CD8-positive, alpha-beta memory T cell (primary cell): ENCODE measurements at regions not wholly inside any gene's neighbourhood (a gene's known extent, or its start where the extent isn't known, plus 50 kb on each side); places are given as distances from the start of the nearest gene placed in this dataset.
A peak's percentile ranks its signal among the peaks of the same experiment; 100 is the strongest.

ENCODE experiments used
- CTCF ChIA-PET: fragments of 350-600 bp; sonication (Branson Sonifier 250); formaldehyde crosslinking; loops from one replicate; lab custom pipeline; 2021; ENCODE audit warnings: antibody characterized with exemption; lab: Charles Lee
- POLR2A ChIA-PET: fragments of 350-600 bp; sonication (Branson Sonifier 250); formaldehyde crosslinking; loops from one replicate; lab custom pipeline; 2021; ENCODE audit warnings: antibody characterized with exemption; lab: Charles Lee
- DNase-seq, 5 donors: peaks; one replicate each; pipeline versions ENCODE4 v3.0.0 to v3.0.0-alpha.2; 2020 to 2022; ENCODE audit warnings: mixed read lengths in 1 of 5
- H3K27ac ChIP-seq: one replicate; pipeline ENCODE4 v1.7.0; 2013; ENCODE audit warnings: low read depth, mild to moderate bottlenecking, low read length, moderate library complexity
- H3K27me3 ChIP-seq: 2 replicates; pipeline ENCODE4 v1.7.0; 2013; ENCODE audit warnings: low read length, mild to moderate bottlenecking; ENCODE audit not compliant: insufficient read depth, poor library complexity, severe bottlenecking
- H3K36me3 ChIP-seq: 2 replicates; pipeline ENCODE4 v1.7.0; 2013; ENCODE audit warnings: mild to moderate bottlenecking, low read length, moderate library complexity; ENCODE audit not compliant: insufficient read depth
- H3K4me1 ChIP-seq: 2 replicates; pipeline ENCODE4 v1.7.0; 2013; ENCODE audit warnings: mild to moderate bottlenecking, low read length, moderate library complexity; ENCODE audit not compliant: insufficient read depth
- H3K4me3 ChIP-seq: 2 replicates; pipeline ENCODE4 v1.7.0; 2013; ENCODE audit warnings: mild to moderate bottlenecking, low read length
- H3K9me3 ChIP-seq: 2 replicates; pipeline ENCODE4 v1.7.0; 2013; ENCODE audit warnings: mild to moderate bottlenecking, low read length
- H3K27ac Mint-ChIP-seq, 8 donors: one replicate each; pipeline ENCODE4 v1.8.0; 2020 to 2021; ENCODE audit warnings: mixed read lengths in 8 of 8, mild to moderate bottlenecking in 6 of 8, inconsistent platforms in 3 of 8, moderate library complexity in 3 of 8
- H3K27me3 Mint-ChIP-seq, 2 donors: one replicate each; pipeline ENCODE4 v1.8.0; 2020 to 2021; ENCODE audit warnings: mixed read lengths in 2 of 2, mild to moderate bottlenecking in 1 of 2, moderate library complexity in 1 of 2
- H3K36me3 Mint-ChIP-seq, 3 donors: one replicate each; pipeline ENCODE4 v1.8.0; 2020 to 2021; ENCODE audit warnings: mixed read lengths in 3 of 3, inconsistent platforms in 1 of 3, mild to moderate bottlenecking in 1 of 3
- H3K4me1 Mint-ChIP-seq, 3 donors: one replicate each; pipeline ENCODE4 v1.8.0; 2020 to 2021; ENCODE audit warnings: mixed read lengths in 3 of 3, inconsistent platforms in 1 of 3, mild to moderate bottlenecking in 1 of 3
- H3K4me3 Mint-ChIP-seq, 7 donors: one replicate each; pipeline ENCODE4 v1.8.0; 2020 to 2021; ENCODE audit warnings: mixed read lengths in 7 of 7, mild to moderate bottlenecking in 6 of 7, moderate library complexity in 4 of 7, inconsistent platforms in 2 of 7
- H3K9me3 Mint-ChIP-seq, 5 donors: one replicate each; pipeline ENCODE4 v1.8.0; 2020 to 2022; ENCODE audit warnings: mixed read lengths in 5 of 5, mild to moderate bottlenecking in 3 of 5, moderate library complexity in 2 of 5, inconsistent platforms in 1 of 5

GRCh38 chrX:9149501-9150245, 115.7 kb upstream of the FAM9B start:
- H3K27me3 Mint-ChIP-seq, result peaks cover 0 to 18% of the 10 kb centered on the region in 2 donors
- peaks cover 0 to 5% (median 2%) of the 10 kb centered on the region in 3 donors for H3K36me3 Mint-ChIP-seq
- Histone ChIP-seq H3K27me3 (no peaks in the 10 kb centered on the region), H3K4me1 (no peaks in the 10 kb centered on the region), H3K9me3 (no peaks in the 10 kb centered on the region), H3K36me3 (no peaks in the 10 kb centered on the region), H3K27ac (no peak overlapping the region), H3K4me3 (no peak overlapping the region)
- peaks cover 0 to 7% (median 0%) of the 10 kb centered on the region in 5 donors for H3K9me3 Mint-ChIP-seq
- no peak for DNase-seq
- CTCF ChIA-PET, result no interaction called here
- H3K4me3 Mint-ChIP-seq, result no peak overlapping the region
- peaks cover 0 to 12% (median 5%) of the 10 kb centered on the region in 3 donors for H3K4me1 Mint-ChIP-seq
- POLR2A ChIA-PET, result no interaction called here
- H3K27ac Mint-ChIP-seq, result no peak overlapping the region

GRCh38 chrX:9151772-9152307, 117.9 kb upstream of the FAM9B start:
- no peak overlapping the region for H3K4me3 Mint-ChIP-seq
- H3K27ac ChIP-seq, result no peak overlapping the region
- no peak overlapping the region for H3K4me3 ChIP-seq
- no peak for DNase-seq
- ChIA-PET CTCF (no interaction called here), POLR2A (no interaction called here)
- H3K4me1 Mint-ChIP-seq, result peaks cover 0 to 12% (median 5%) of the 10 kb centered on the region in 3 donors
- H3K27me3 ChIP-seq, result no peaks in the 10 kb centered on the region
- no peaks in the 10 kb centered on the region for H3K9me3 ChIP-seq
- H3K27ac Mint-ChIP-seq, result no peak overlapping the region
- peaks cover 0 to 7% (median 0%) of the 10 kb centered on the region in 5 donors for H3K9me3 Mint-ChIP-seq
- H3K27me3 Mint-ChIP-seq, result peaks cover 0 to 9% of the 10 kb centered on the region in 2 donors
- H3K36me3 Mint-ChIP-seq, result peaks cover 0 to 5% (median 2%) of the 10 kb centered on the region in 3 donors
- no peaks in the 10 kb centered on the region for H3K4me1 ChIP-seq
- no peaks in the 10 kb centered on the region for H3K36me3 ChIP-seq

- H3K9me3 ChIP-seq, result no peaks in the 10 kb centered on the region
- Mint-ChIP-seq H3K36me3 (peaks cover 0 to 5% (median 2%) of the 10 kb centered on the region in 3 donors), H3K9me3 (peaks cover 0 to 7% (median 0%) of the 10 kb centered on the region in 5 donors), H3K27me3 (peaks cover 0 to 9% of the 10 kb centered on the region in 2 donors), H3K27ac (peak overlapping the region in 2 of 8 donors; percentile 14 to 64), H3K4me1 (peaks cover 0 to 12% (median 5%) of the 10 kb centered on the region in 3 donors), H3K4me3 (peak overlapping the region in 1 of 7 donors; percentile 19)
- no peak for DNase-seq
- POLR2A ChIA-PET, result no interaction called here
- no peaks in the 10 kb centered on the region for H3K36me3 ChIP-seq
- H3K27ac ChIP-seq, result no peak overlapping the region
- CTCF ChIA-PET, result no interaction called here
- H3K27me3 ChIP-seq, result no peaks in the 10 kb centered on the region
- H3K4me1 ChIP-seq, result no peaks in the 10 kb centered on the region
- H3K4me3 ChIP-seq, result no peak overlapping the region
These were observed 119.4 kb upstream of the FAM9B start for GRCh38 chrX:9153300-9153699.

- H3K4me1 Mint-ChIP-seq, result peaks cover 0 to 10% (median 6%) of the 10 kb centered on the region in 3 donors
- H3K27ac Mint-ChIP-seq, result peak overlapping the region in 1 of 8 donors; percentile 16
- ChIA-PET CTCF (no interaction called here), POLR2A (no interaction called here)
- no peak overlapping the region for H3K4me3 ChIP-seq
- H3K4me3 Mint-ChIP-seq, result no peak overlapping the region
- no peaks in the 10 kb centered on the region for H3K9me3 ChIP-seq
- no peak for DNase-seq
- no peaks in the 10 kb centered on the region for H3K36me3 ChIP-seq
- H3K27me3 Mint-ChIP-seq, result peaks cover 4% of the 10 kb centered on the region in 2 donors
- H3K36me3 Mint-ChIP-seq, result no peaks in the 10 kb centered on the region
- peaks cover 0 to 1% (median 0%) of the 10 kb centered on the region in 5 donors for H3K9me3 Mint-ChIP-seq
- H3K27me3 ChIP-seq, result no peaks in the 10 kb centered on the region
- no peaks in the 10 kb centered on the region for H3K4me1 ChIP-seq
- H3K27ac ChIP-seq, result no peak overlapping the region
These were observed 124.7 kb upstream of the FAM9B start for GRCh38 chrX:9158611-9159010.

GRCh38 chrX:9160698-9161329, 126.9 kb upstream of the FAM9B start:
- Mint-ChIP-seq H3K9me3 (peaks cover 0 to 1% (median 0%) of the 10 kb centered on the region in 5 donors), H3K36me3 (no peaks in the 10 kb centered on the region), H3K4me3 (no peak overlapping the region), H3K4me1 (peaks cover 17 to 23% (median 22%) of the 10 kb centered on the region in 3 donors), H3K27me3 (peaks cover 4% of the 10 kb centered on the region in 2 donors), H3K27ac (no peak overlapping the region)
- ChIA-PET POLR2A (no interaction called here), CTCF (no interaction called here)
- Histone ChIP-seq H3K27me3 (no peaks in the 10 kb centered on the region), H3K4me3 (no peak overlapping the region), H3K9me3 (no peaks in the 10 kb centered on the region), H3K27ac (no peak overlapping the region), H3K4me1 (peaks cover 9% of the 10 kb centered on the region), H3K36me3 (no peaks in the 10 kb centered on the region)
- no peak for DNase-seq

GRCh38 chrX:9162698-9163097, 128.8 kb upstream of the FAM9B start:
- Mint-ChIP-seq H3K9me3 (peaks cover 0 to 11% (median 2%) of the 10 kb centered on the region in 5 donors), H3K4me1 (peaks cover 22 to 33% (median 32%) of the 10 kb centered on the region in 3 donors), H3K4me3 (no peak overlapping the region), H3K27ac (no peak overlapping the region), H3K36me3 (peaks cover 0 to 2% (median 0%) of the 10 kb centered on the region in 3 donors), H3K27me3 (peaks cover 4 to 8% of the 10 kb centered on the region in 2 donors)
- Histone ChIP-seq H3K9me3 (peaks cover 7% of the 10 kb centered on the region), H3K36me3 (no peaks in the 10 kb centered on the region), H3K27me3 (no peaks in the 10 kb centered on the region), H3K27ac (no peak overlapping the region), H3K4me3 (no peak overlapping the region), H3K4me1 (peaks cover 19% of the 10 kb centered on the region)
- ChIA-PET POLR2A (no interaction called here), CTCF (no interaction called here)
- DNase-seq, result no peak

GRCh38 chrX:9163214-9163709, 129.3 kb upstream of the FAM9B start:
- H3K4me1 Mint-ChIP-seq, result peaks cover 22 to 33% (median 32%) of the 10 kb centered on the region in 3 donors
- peaks cover 19% of the 10 kb centered on the region for H3K4me1 ChIP-seq

More at GRCh38 chrX:9163214-9163709, 129.3 kb upstream of the FAM9B start:
- ChIA-PET CTCF (no interaction called here), POLR2A (no interaction called here)
- H3K27me3 Mint-ChIP-seq, result peaks cover 4 to 8% of the 10 kb centered on the region in 2 donors
- H3K27ac ChIP-seq, result no peak overlapping the region
- no peaks in the 10 kb centered on the region for H3K27me3 ChIP-seq
- peaks cover 0 to 13% (median 3%) of the 10 kb centered on the region in 5 donors for H3K9me3 Mint-ChIP-seq
- peaks cover 7% of the 10 kb centered on the region for H3K9me3 ChIP-seq
- no peak for DNase-seq
- H3K4me3 Mint-ChIP-seq, result no peak overlapping the region
- no peaks in the 10 kb centered on the region for H3K36me3 ChIP-seq
- H3K27ac Mint-ChIP-seq, result peak overlapping the region in 4 of 8 donors; percentile 18 to 43 (median 26)
- peaks cover 0 to 5% (median 0%) of the 10 kb centered on the region in 3 donors for H3K36me3 Mint-ChIP-seq
- H3K4me3 ChIP-seq, result no peak overlapping the region
